ENCODE measurements at regions not wholly inside any gene's neighbourhood (a gene's known extent, or its start where the extent isn't known, plus 50 kb on each side); places are given as distances from the start of the nearest gene placed in this dataset.

GRCh38 chr11:30730011-30730410, 143.9 kb upstream of the MPPED2 start:
- Histone ChIP-seq H3K4me3 (no peak overlapping the region), H3K27me3 (no peaks in the 10 kb centered on the region), H3K9me3 (no peaks in the 10 kb centered on the region), H3K4me1 (no peaks in the 10 kb centered on the region), H3K36me3 (no peaks in the 10 kb centered on the region), H3K27ac (no peak overlapping the region)
- ATAC-seq (no peak), DNase-seq (no peak)
- intact Hi-C loops (cut with DNase I): no loop called here
- TF ChIP-seq, protein P1, sequence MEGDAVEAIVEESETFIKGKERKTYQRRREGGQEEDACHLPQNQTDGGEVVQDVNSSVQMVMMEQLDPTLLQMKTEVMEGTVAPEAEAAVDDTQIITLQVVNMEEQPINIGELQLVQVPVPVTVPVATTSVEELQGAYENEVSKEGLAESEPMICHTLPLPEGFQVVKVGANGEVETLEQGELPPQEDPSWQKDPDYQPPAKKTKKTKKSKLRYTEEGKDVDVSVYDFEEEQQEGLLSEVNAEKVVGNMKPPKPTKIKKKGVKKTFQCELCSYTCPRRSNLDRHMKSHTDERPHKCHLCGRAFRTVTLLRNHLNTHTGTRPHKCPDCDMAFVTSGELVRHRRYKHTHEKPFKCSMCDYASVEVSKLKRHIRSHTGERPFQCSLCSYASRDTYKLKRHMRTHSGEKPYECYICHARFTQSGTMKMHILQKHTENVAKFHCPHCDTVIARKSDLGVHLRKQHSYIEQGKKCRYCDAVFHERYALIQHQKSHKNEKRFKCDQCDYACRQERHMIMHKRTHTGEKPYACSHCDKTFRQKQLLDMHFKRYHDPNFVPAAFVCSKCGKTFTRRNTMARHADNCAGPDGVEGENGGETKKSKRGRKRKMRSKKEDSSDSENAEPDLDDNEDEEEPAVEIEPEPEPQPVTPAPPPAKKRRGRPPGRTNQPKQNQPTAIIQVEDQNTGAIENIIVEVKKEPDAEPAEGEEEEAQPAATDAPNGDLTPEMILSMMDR (IDR thresholded peaks at IDR 0.05): no peak

DNA sequence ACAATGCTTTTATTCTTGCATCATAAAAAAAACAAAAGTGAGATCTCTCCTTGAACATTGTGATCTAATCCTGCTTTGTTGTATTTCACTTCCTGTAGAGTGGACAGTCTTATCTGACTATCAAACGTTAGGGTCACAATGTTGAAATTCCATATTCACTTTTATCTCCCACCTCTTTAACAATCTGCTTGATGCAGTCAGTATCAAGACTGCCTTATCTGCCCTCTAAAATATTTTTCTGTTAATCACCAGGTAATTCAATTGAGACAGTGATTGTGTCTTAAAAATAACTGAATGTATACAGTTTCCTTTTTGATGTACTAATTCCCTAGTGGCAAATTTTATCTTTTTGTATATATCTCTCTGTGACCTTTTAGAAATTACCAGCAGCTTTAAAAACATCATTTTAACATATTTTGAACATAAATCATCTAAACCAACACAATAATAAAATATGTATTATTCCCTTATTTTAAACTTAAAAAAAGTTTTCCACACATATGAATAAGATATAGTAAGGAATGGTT, 143.1 kb upstream of the MPPED2 start:
- no peak for DNase-seq
- Histone ChIP-seq H3K27me3 (no peaks in the 10 kb centered on the region), H3K36me3 (no peaks in the 10 kb centered on the region), H3K9me3 (no peaks in the 10 kb centered on the region), H3K4me1 (no peaks in the 10 kb centered on the region), H3K27ac (no peak overlapping the region), H3K4me3 (no peak overlapping the region)
- intact Hi-C loops (cut with DNase I): no loop called here
- no peak for ATAC-seq
- TF ChIP-seq, protein P1 (IDR thresholded peaks at IDR 0.05): no peak

DNA sequence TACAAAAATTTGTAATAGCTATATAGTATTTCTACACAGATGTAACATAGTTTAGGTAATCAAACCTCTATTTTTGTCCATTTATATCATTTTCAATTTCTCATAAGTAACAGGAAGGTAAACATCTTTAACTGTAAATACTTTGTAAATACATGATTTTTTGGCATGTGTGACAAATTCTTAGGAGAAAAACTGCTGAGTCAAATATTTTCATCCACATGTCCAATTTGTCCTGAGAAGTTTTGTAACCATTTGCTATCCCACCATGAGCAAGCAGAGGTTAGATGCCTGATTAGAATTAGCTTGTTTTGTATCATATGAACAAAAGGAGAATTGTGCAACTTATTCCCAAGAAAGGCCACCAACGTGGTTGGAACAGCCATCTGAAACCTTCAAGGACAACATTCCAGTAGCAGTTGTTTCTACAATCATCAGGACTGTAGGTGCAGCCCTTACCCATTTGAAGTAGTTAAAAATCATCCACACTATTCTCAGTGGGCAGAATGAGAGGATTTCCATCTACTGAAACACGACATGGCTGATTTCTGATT, 139.6 kb upstream of the MPPED2 start:
- no peak for ATAC-seq
- no peaks in the 10 kb centered on the region for H3K9me3 ChIP-seq
- intact Hi-C loops (cut with DNase I): no loop called here

DNA sequence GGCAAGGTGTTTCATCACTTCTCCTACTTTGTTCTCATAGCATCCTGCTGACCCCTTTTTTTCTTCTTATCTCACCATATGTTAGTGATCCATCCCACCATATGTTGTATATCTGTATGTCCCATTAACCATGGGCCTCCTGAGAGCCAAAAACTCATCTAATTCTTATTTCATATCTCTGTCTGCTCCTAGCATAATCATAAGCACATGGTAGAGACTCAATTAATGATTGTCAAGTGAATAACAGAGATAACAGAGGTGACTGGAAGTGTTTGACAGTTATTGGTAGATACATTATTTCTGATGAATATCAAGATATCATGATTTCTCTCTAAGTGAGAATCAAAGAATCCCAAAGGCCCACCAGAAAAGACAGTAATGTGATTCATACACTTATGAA, 138.1 kb upstream of the MPPED2 start:
- ATAC-seq (no peak), DNase-seq (no peak)
- Histone ChIP-seq H3K9me3 (no peaks in the 10 kb centered on the region), H3K27ac (no peak overlapping the region), H3K4me1 (no peaks in the 10 kb centered on the region), H3K27me3 (no peaks in the 10 kb centered on the region), H3K36me3 (no peaks in the 10 kb centered on the region), H3K4me3 (no peak overlapping the region)
- intact Hi-C loops (cut with DNase I): no loop called here
- TF ChIP-seq, protein P1 (IDR thresholded peaks at IDR 0.05): no peak

More for the DNA sequence above, 139.6 kb upstream of the MPPED2 start:
- no peak for DNase-seq
- Histone ChIP-seq H3K4me1 (no peaks in the 10 kb centered on the region), H3K4me3 (no peak overlapping the region), H3K36me3 (no peaks in the 10 kb centered on the region), H3K27ac (no peak overlapping the region), H3K27me3 (no peaks in the 10 kb centered on the region)
- TF ChIP-seq, protein P1 (IDR thresholded peaks at IDR 0.05): no peak

- TF ChIP-seq, protein P1 (IDR thresholded peaks at IDR 0.05): no peak
Observed at GRCh38 chr11:30719371-30719770, 133.2 kb upstream of the MPPED2 start.

More at GRCh38 chr11:30719371-30719770, 133.2 kb upstream of the MPPED2 start:
- intact Hi-C loops (cut with DNase I): no loop called here
- Histone ChIP-seq H3K9me3 (no peaks in the 10 kb centered on the region), H3K27me3 (no peaks in the 10 kb centered on the region), H3K27ac (no peak overlapping the region), H3K4me1 (no peaks in the 10 kb centered on the region), H3K4me3 (no peak overlapping the region), H3K36me3 (no peaks in the 10 kb centered on the region)
- ATAC-seq: no peak
- DNase-seq: no peak

All from left lung (tissue), 4 donors.